GM13976 (cell line): ENCODE measurements at regions not wholly inside any gene's neighbourhood (a gene's known extent, or its start where the extent isn't known, plus 50 kb on each side); places are given as distances from the start of the nearest gene placed in this dataset.

ENCODE experiments used
- DNase-seq: peaks from one replicate; pipeline ENCODE4 v3.0.0; 2012; ENCODE audit warnings: low spot score
- in situ Hi-C: fragments of 300-500 bp; cut with MboI; formaldehyde crosslinking; loops from one replicate; pipeline ENCODE4 v1.12.0; 2022; ENCODE audit warnings: low sequenced_read_pairs, mixed read lengths, inconsistent platforms; ENCODE audit not compliant: unreplicated experiment
- TF ChIP-seq, protein P1 (sequence below): IDR thresholded peaks from 2 replicates; pipeline ENCODE4 v1.5.1; 2012; ENCODE audit warnings: borderline replicate concordance, mild to moderate bottlenecking; ENCODE audit not compliant: insufficient read depth; ENCODE audit errors: extremely low read depth, missing control alignments, control extremely low read depth

DNA sequence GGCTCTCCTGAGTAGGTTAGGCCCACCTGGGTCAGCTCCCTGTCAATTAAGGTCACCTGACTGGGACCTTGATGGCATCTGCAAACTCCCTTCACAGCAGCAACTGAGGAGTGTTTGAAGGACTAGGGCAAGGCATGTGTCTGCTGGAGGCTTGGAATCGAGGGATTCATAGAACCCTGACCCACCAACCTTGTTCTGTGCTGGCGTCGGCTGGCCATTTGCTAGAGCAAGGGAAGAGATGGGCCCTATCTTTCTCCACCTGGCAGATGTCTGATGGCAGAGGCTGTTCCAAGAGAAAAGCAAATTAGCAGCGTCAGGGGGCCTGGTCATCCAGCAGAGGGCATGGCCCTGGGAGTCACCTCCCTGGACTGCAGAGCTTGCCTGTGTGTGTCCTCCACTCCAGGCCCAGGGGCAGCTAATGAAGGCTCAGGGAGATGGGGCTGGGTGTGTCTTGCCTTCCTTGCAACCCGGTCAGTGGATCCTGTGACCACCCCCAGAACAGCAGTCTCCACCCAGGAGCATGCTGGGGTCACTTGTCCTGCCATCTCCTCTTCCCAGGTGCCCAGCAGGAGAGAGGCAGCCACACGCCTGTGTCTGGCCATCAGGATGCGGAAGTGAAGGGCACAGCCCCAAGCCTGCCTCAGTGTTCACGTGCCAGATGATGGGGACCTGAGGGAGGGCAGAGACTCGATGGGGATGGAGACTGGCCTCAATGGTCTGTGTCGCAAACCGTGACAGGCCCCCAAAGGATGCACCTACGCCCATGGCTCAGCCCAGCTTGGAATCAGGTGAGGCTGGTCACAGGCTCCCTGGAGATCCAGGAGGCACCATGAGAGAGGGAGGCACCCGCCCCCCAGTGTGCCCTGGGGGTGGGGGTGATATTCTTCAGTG lies 53.9 kb downstream of the BARX1 start:
- in situ Hi-C loops, result no loop called here
- TF ChIP-seq, protein P1, sequence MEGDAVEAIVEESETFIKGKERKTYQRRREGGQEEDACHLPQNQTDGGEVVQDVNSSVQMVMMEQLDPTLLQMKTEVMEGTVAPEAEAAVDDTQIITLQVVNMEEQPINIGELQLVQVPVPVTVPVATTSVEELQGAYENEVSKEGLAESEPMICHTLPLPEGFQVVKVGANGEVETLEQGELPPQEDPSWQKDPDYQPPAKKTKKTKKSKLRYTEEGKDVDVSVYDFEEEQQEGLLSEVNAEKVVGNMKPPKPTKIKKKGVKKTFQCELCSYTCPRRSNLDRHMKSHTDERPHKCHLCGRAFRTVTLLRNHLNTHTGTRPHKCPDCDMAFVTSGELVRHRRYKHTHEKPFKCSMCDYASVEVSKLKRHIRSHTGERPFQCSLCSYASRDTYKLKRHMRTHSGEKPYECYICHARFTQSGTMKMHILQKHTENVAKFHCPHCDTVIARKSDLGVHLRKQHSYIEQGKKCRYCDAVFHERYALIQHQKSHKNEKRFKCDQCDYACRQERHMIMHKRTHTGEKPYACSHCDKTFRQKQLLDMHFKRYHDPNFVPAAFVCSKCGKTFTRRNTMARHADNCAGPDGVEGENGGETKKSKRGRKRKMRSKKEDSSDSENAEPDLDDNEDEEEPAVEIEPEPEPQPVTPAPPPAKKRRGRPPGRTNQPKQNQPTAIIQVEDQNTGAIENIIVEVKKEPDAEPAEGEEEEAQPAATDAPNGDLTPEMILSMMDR, result no peak
- no peak for DNase-seq

DNA sequence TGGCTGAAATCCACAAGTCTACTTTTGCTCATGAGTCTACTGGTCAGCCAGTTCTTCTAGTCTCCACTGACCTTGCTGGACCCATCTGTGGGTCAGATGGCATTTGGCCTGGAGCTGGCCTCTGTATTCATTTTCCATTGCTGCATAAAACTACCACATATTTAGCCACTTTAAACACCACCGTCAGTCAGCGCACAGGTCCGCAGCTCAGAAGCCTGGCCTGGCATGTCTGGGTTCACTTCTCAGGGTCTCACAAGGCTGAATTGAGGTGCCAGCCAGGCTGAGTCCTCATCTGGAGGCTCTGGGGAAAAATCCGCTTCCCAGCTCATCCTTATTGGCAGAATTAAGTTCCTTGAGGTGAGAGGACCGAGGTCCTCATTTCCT lies 54.7 kb downstream of the BARX1 start:
- no peak for DNase-seq
- in situ Hi-C loops, result no loop called here
- TF ChIP-seq, protein P1, result no peak

GRCh38 chr9:93899609-93900435 lies 55.3 kb downstream of the BARX1 start:
- TF ChIP-seq, protein P1, result no peak
- peak; percentile 21 for DNase-seq
- in situ Hi-C loops, result no loop called here

DNA sequence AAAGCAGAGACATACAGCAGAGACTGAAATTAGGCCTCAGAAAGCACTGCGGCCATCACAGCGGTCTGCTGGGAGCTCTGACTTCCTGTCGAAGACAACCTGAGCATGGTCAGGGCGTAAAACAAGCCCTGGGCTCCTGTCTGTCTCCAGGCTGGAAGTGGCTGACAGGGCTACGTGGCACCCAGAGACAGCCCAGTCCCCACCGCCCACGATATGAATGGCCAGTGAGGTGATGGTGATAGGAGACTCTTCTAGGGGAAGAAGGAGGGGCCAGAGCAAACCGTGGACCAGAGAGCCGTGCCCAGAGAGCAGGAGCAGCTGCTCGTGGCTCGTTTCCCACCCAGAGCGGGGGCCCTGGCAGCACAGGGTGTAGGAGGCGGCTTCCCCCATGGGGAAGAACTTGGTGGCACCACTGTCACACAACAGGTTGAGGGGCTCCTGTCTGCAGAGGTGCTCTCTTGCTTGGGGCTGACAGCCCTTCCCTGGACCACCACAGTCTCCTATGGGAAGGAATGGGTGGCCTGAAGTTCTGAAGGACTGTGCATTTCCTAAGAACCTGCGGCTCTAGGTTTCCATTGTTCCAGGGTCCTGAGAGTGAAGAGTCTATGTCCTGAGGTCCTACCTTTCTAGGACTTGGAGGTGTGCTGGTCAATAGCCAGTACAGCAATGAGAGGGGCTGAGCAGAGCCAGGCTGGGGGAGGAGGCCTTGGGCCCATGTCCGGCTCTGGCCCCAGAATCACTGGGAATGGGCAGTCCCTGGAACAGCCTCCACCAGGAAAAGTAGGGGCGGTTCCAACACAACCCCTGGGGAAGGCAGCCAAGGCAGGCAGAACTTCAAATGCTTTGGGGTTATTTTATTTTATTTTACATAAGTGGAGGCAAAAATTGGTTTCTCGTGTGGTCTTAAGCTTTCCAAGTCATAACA lies 56.4 kb downstream of the BARX1 start:
- in situ Hi-C loops, result no loop called here
- peak; percentile 17 for DNase-seq
- TF ChIP-seq, protein P1, result no peak

DNA sequence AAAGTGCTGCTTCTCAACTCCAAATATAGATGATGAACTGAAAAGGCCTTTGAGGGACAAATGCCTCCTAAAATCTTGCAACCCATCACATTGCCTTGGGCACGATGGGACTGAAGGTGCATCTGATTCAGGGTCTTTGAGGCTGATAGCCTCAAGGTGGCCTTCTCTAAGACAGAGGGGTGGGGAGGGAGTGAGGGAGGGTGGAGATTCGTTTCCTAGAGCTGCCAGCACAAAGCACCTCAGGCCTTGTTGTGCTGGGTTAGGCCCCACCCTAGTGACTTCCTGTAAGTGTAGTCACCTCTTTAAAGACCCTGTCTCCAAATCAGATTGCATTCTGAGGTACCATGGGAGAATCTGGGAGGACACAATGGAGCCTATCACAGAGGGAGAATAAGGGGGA lies 57.1 kb downstream of the BARX1 start:
- TF ChIP-seq, protein P1, result no peak
- in situ Hi-C loops, result no loop called here
- no peak for DNase-seq
